ENCODE measurements at regions not wholly inside any gene's neighbourhood (a gene's known extent, or its start where the extent isn't known, plus 50 kb on each side); places are given as distances from the start of the nearest gene placed in this dataset.

- H3K27ac Mint-ChIP-seq (ENCODE audit: unreplicated experiment), result peak overlapping the region; percentile 8
Observed at GRCh38 chr11:109507836-109508561, 86.0 kb downstream of the C11orf87 start.

GRCh38 chr11:109508943-109509342, 87.0 kb downstream of the C11orf87 start:
- H3K36me3 Mint-ChIP-seq (ENCODE audit: unreplicated experiment), result no peaks in the 10 kb centered on the region
- H3K27me3 Mint-ChIP-seq (ENCODE audit: unreplicated experiment), result no peaks in the 10 kb centered on the region
- TF ChIP-seq CTCF (IDR thresholded peaks at IDR 0.05), result no peak
- H3K27ac Mint-ChIP-seq (ENCODE audit: unreplicated experiment), result no peak overlapping the region
- DNase-seq (ENCODE audit: extremely low spot score, unreplicated experiment), result no peak
- H3K4me3 Mint-ChIP-seq (ENCODE audit: unreplicated experiment), result no peak overlapping the region
- H3K4me1 Mint-ChIP-seq (ENCODE audit: unreplicated experiment), result peaks cover 21% of the 10 kb centered on the region
- peaks cover 3% of the 10 kb centered on the region for H3K9me3 Mint-ChIP-seq (ENCODE audit: unreplicated experiment)

More at GRCh38 chr11:109507836-109508561, 86.0 kb downstream of the C11orf87 start:
- H3K27me3 Mint-ChIP-seq (ENCODE audit: unreplicated experiment), result no peaks in the 10 kb centered on the region
- no peak overlapping the region for H3K4me3 Mint-ChIP-seq (ENCODE audit: unreplicated experiment)
- peaks cover 3% of the 10 kb centered on the region for H3K9me3 Mint-ChIP-seq (ENCODE audit: unreplicated experiment)
- peaks cover 21% of the 10 kb centered on the region for H3K4me1 Mint-ChIP-seq (ENCODE audit: unreplicated experiment)
- H3K36me3 Mint-ChIP-seq (ENCODE audit: unreplicated experiment), result no peaks in the 10 kb centered on the region
- DNase-seq (ENCODE audit: extremely low spot score, unreplicated experiment), result no peak
- no peak for TF ChIP-seq CTCF (IDR thresholded peaks at IDR 0.05)

- H3K4me1 Mint-ChIP-seq (ENCODE audit: unreplicated experiment), result peaks cover 21% of the 10 kb centered on the region
- H3K27me3 Mint-ChIP-seq (ENCODE audit: unreplicated experiment), result no peaks in the 10 kb centered on the region
- H3K36me3 Mint-ChIP-seq (ENCODE audit: unreplicated experiment), result no peaks in the 10 kb centered on the region
- no peak for DNase-seq (ENCODE audit: extremely low spot score, unreplicated experiment)
- TF ChIP-seq CTCF (IDR thresholded peaks at IDR 0.05), result no peak
- no peak overlapping the region for H3K27ac Mint-ChIP-seq (ENCODE audit: unreplicated experiment)
- peaks cover 3% of the 10 kb centered on the region for H3K9me3 Mint-ChIP-seq (ENCODE audit: unreplicated experiment)
- H3K4me3 Mint-ChIP-seq (ENCODE audit: unreplicated experiment), result no peak overlapping the region
Observed at GRCh38 chr11:109510316-109510715, 88.3 kb downstream of the C11orf87 start.

- DNase-seq (ENCODE audit: extremely low spot score, unreplicated experiment), result no peak
- no peak for TF ChIP-seq CTCF (IDR thresholded peaks at IDR 0.05)
- no peak overlapping the region for H3K27ac Mint-ChIP-seq (ENCODE audit: unreplicated experiment)
- H3K4me1 Mint-ChIP-seq (ENCODE audit: unreplicated experiment), result peaks cover 18% of the 10 kb centered on the region
- H3K27me3 Mint-ChIP-seq (ENCODE audit: unreplicated experiment), result no peaks in the 10 kb centered on the region
- H3K4me3 Mint-ChIP-seq (ENCODE audit: unreplicated experiment), result no peak overlapping the region
- H3K9me3 Mint-ChIP-seq (ENCODE audit: unreplicated experiment), result peaks cover 3% of the 10 kb centered on the region
- no peaks in the 10 kb centered on the region for H3K36me3 Mint-ChIP-seq (ENCODE audit: unreplicated experiment)
Observed at GRCh38 chr11:109511598-109511997, 89.6 kb downstream of the C11orf87 start.

- Mint-ChIP-seq H3K9me3 (ENCODE audit: unreplicated experiment) (peaks cover 3% of the 10 kb centered on the region), H3K4me1 (ENCODE audit: unreplicated experiment) (peaks cover 17% of the 10 kb centered on the region), H3K4me3 (ENCODE audit: unreplicated experiment) (no peak overlapping the region), H3K36me3 (ENCODE audit: unreplicated experiment) (no peaks in the 10 kb centered on the region), H3K27me3 (ENCODE audit: unreplicated experiment) (no peaks in the 10 kb centered on the region), H3K27ac (ENCODE audit: unreplicated experiment) (no peak overlapping the region)
- TF ChIP-seq CTCF (IDR thresholded peaks at IDR 0.05), result no peak
- DNase-seq (ENCODE audit: extremely low spot score, unreplicated experiment), result no peak
Observed at GRCh38 chr11:109512249-109512648, 90.3 kb downstream of the C11orf87 start.

Data from osteocyte (in vitro differentiated cells).